Omental fat pad (tissue), 3 donors: ENCODE measurements at regions not wholly inside any gene's neighbourhood (a gene's known extent, or its start where the extent isn't known, plus 50 kb on each side); places are given as distances from the start of the nearest gene placed in this dataset.
"Not testable (repeated sequence)": the region's sequence is repeated elsewhere in the genome, so short reads cannot be mapped to it uniquely, and the experiment has no call there.

Source experiments
- ATAC-seq: fragments of 150-250 bp; one replicate; pipeline ENCODE4 v1.9.1; 2016; ENCODE audit warnings: mild to moderate bottlenecking, moderate library complexity; ENCODE audit not compliant: low FRiP score
- DNase-seq: peaks from one replicate; pipeline ENCODE4 v3.0.0-alpha.2; 2019; ENCODE audit warnings: low spot score
- CTCF ChIP-seq, 3 donors: fragments of 450-650 bp; IDR thresholded peaks; one replicate each; pipeline ENCODE4 v1.5.1; 2016 to 2017; ENCODE audit warnings: antibody characterized with exemption in 3 of 3, mild to moderate bottlenecking in 3 of 3, moderate library complexity in 2 of 3

GRCh38 chr9:106092083-106092482 is 397.7 kb downstream of the TMEM38B start:
- TF ChIP-seq CTCF (IDR thresholded peaks at IDR 0.05) = no peak
- DNase-seq (no peak), ATAC-seq (no peak)

GRCh38 chr9:106102821-106103220 is 408.5 kb downstream of the TMEM38B start:
- DNase-seq = no peak
- ATAC-seq = no peak
- TF ChIP-seq CTCF (IDR thresholded peaks at IDR 0.05) = no peak

- no peak for ATAC-seq
- no peak for DNase-seq
- no peak for TF ChIP-seq CTCF (IDR thresholded peaks at IDR 0.05)
These were observed 410.5 kb downstream of the TMEM38B start for GRCh38 chr9:106104887-106105286.

GRCh38 chr9:106106396-106106795 is 412.1 kb downstream of the TMEM38B start:
- no peak for ATAC-seq

GRCh38 chr9:106107716-106108115 is 413.4 kb downstream of the TMEM38B start:
- ATAC-seq (no peak), DNase-seq (no peak)
- no peak for TF ChIP-seq CTCF (IDR thresholded peaks at IDR 0.05)

More at GRCh38 chr9:106106396-106106795, 412.1 kb downstream of the TMEM38B start:
- DNase-seq = no peak
- no peak for TF ChIP-seq CTCF (IDR thresholded peaks at IDR 0.05)

- DNase-seq, ATAC-seq: not testable (repeated sequence)
These were observed 415.4 kb downstream of the TMEM38B start for GRCh38 chr9:106109706-106110105.

- TF ChIP-seq CTCF (IDR thresholded peaks at IDR 0.05) = no peak
- no peak for DNase-seq
- ATAC-seq = no peak
These were observed 416.1 kb downstream of the TMEM38B start for GRCh38 chr9:106110483-106110882.
